Upper lobe of left lung (tissue), 6 donors: ENCODE measurements at regions not wholly inside any gene's neighbourhood (a gene's known extent, or its start where the extent isn't known, plus 50 kb on each side); places are given as distances from the start of the nearest gene placed in this dataset.
A peak's percentile ranks its signal among the peaks of the same experiment; 100 is the strongest.

ENCODE experiments used
- ATAC-seq, 2 donors: fragments of 200-7000 bp; cut with Tn5 transposase; one replicate each; pipeline ENCODE4 v1.9.1; 2022; ENCODE audit warnings: mild to moderate bottlenecking in 2 of 2, moderate library complexity in 2 of 2; ENCODE audit not compliant: low FRiP score in 2 of 2
- DNase-seq, 2 donors: peaks; one replicate each; pipeline ENCODE4 v3.0.0-alpha.2; 2019 to 2020
- H3K27ac ChIP-seq, 4 donors: fragments of 200-600 bp; sonication (generic); one replicate each; pipeline ENCODE4 v1.5.1; 2016 to 2019
- H3K27me3 ChIP-seq, 4 donors: fragments of 200-600 bp; sonication (generic); one replicate each; pipeline ENCODE4 v1.5.1; 2017 to 2019
- H3K36me3 ChIP-seq, 4 donors: fragments of 200-600 bp; sonication (generic); one replicate each; pipeline ENCODE4 v1.5.1; 2016 to 2019
- H3K4me1 ChIP-seq, 4 donors: fragments of 200-600 bp; sonication (generic); one replicate each; pipeline ENCODE4 v1.5.1; 2018 to 2019
- H3K4me3 ChIP-seq, 4 donors: fragments of 200-600 bp; sonication (generic); one replicate each; pipeline ENCODE4 v1.5.1; 2017 to 2019; ENCODE audit warnings: mild to moderate bottlenecking in 2 of 4, moderate library complexity in 1 of 4
- H3K9me3 ChIP-seq, 4 donors: fragments of 200-600 bp; sonication (generic); one replicate each; pipeline ENCODE4 v1.5.1; 2018 to 2019
- EP300 ChIP-seq, 4 donors: sonication (generic); formaldehyde crosslinking; IDR thresholded peaks; one replicate each; pipeline ENCODE4 v1.5.1; 2017; ENCODE audit warnings: antibody characterized with exemption in 4 of 4, control low read depth in 2 of 4
- POLR2A ChIP-seq, 4 donors: fragments of 450-650 bp; IDR thresholded peaks; one replicate each; pipeline ENCODE4 v1.5.1; 2016 to 2017; ENCODE audit warnings: antibody characterized with exemption in 4 of 4, mild to moderate bottlenecking in 2 of 4
- POLR2AphosphoS5 ChIP-seq, 2 donors: sonication (generic); formaldehyde crosslinking; IDR thresholded peaks; one replicate each; pipeline ENCODE4 v1.5.1; 2017; ENCODE audit warnings: antibody characterized with exemption in 2 of 2
- WGBS, 2 donors: methylation state at CpG; one replicate each; pipeline ENCODE4 v1.1.5; 2017 to 2018; 5-methylcytosine and 5-hydroxymethylcytosine counted together
- TF ChIP-seq, protein P1 (sequence below), 6 experiments: fragments of 450-650 bp in 4 of 6; fragments of 200-600 bp in 2 of 6; sonication (generic) in 2 of 6; IDR thresholded peaks; one replicate each; pipeline ENCODE4 v1.5.1; 2016 to 2019; ENCODE audit warnings: antibody characterized with exemption in 6 of 6
- donor health status: DM: no; HTN: no; CAD: no; lungs with moderate emphysema.
- donor health status: DM: no; HTN: yes; CAD: no; lungs with severe emphysema.

DNA sequence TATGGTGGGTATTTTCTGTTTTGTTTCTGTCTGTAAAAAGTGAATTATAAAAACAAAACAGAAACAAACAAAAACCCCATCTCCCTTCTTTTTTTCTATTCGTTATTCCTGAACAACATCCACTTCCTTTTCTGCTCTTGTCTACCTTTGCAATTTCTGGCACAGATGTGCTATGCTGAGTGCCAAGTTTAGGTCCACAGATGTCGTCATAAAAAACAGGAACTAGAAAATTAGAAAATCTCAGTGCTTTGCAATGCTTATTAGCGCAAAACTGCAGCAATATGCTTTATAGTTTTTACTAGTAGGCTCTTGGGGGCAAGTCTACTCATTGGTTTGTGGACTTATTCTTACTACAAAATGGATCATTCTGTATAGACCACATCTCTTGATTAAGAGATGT is 94.2 kb upstream of the PRKCQ start:
- Histone ChIP-seq H3K9me3 (no peaks in the 10 kb centered on the region), H3K36me3 (no peaks in the 10 kb centered on the region), H3K27ac (no peak overlapping the region), H3K4me3 (no peak overlapping the region), H3K4me1 (no peaks in the 10 kb centered on the region), H3K27me3 (no peaks in the 10 kb centered on the region)
- TF ChIP-seq EP300 (IDR thresholded peaks at IDR 0.05) = no peak
- TF ChIP-seq, protein P1, sequence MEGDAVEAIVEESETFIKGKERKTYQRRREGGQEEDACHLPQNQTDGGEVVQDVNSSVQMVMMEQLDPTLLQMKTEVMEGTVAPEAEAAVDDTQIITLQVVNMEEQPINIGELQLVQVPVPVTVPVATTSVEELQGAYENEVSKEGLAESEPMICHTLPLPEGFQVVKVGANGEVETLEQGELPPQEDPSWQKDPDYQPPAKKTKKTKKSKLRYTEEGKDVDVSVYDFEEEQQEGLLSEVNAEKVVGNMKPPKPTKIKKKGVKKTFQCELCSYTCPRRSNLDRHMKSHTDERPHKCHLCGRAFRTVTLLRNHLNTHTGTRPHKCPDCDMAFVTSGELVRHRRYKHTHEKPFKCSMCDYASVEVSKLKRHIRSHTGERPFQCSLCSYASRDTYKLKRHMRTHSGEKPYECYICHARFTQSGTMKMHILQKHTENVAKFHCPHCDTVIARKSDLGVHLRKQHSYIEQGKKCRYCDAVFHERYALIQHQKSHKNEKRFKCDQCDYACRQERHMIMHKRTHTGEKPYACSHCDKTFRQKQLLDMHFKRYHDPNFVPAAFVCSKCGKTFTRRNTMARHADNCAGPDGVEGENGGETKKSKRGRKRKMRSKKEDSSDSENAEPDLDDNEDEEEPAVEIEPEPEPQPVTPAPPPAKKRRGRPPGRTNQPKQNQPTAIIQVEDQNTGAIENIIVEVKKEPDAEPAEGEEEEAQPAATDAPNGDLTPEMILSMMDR (IDR thresholded peaks at IDR 0.05) = no peak
- no peak for TF ChIP-seq POLR2AphosphoS5 (IDR thresholded peaks at IDR 0.05)
- TF ChIP-seq POLR2A (IDR thresholded peaks at IDR 0.05) = no peak
- 16 to 32% methylated on average over 3 of the region's 3 CpGs for WGBS, 2 donors
- ATAC-seq (no peak), DNase-seq (no peak)

DNA sequence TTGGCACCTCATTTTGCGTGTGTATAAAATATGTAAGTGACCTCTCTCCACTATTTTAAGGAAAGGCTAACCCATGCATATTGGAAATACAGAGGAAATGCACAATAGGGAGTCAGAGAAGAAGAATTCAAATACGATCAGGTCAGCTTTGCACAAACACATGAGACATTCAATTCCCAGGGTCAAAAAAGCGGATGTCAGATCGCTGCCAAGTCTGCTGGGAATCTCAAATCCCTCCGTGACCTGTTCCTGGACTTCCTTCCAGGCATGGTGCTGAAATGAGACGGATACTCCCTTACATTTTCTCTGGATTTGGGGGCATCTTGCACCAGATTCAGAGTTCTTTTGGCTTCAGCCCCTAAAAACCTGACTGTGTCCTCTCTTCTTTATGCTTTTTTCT is 91.9 kb upstream of the PRKCQ start:
- Histone ChIP-seq H3K27me3 (no peaks in the 10 kb centered on the region), H3K4me1 (no peaks in the 10 kb centered on the region), H3K27ac (no peak overlapping the region), H3K4me3 (no peak overlapping the region), H3K9me3 (no peaks in the 10 kb centered on the region), H3K36me3 (no peaks in the 10 kb centered on the region)
- no peak for ATAC-seq
- DNase-seq = no peak
- no peak for TF ChIP-seq POLR2A (IDR thresholded peaks at IDR 0.05)
- TF ChIP-seq POLR2AphosphoS5 (IDR thresholded peaks at IDR 0.05) = no peak
- no peak for TF ChIP-seq EP300 (IDR thresholded peaks at IDR 0.05)
- WGBS, 2 donors = 62 to 63% methylated on average over 6 of the region's 6 CpGs

DNA sequence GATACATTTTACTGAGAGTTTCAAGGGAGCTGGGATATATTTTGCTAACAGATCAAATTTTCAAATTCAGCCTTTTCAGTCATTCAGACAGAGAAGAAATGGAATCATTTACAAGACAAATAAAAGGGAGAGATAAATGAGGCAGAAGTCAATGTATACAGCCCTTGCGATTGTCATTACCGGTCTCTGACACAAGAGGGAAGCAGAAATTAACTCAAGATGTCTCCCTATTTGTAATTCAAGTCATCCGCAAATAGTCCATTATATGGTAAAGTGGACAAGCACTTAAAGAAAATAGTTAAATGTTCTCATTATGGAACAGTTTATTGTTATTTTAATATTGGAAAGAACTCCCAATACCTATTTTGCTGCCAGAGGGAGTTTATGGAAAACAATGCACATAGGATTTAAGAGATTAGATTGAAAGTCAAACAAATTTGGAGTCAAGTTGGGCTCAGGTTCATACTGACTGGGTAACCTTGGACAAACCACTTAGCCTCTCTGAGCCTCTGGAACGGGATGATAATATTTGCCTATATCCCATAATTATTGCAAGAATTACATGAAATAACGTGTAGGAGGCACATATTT is 89.3 kb upstream of the PRKCQ start:
- ATAC-seq (no peak), DNase-seq (no peak)
- Histone ChIP-seq H3K27me3 (no peaks in the 10 kb centered on the region), H3K4me1 (no peaks in the 10 kb centered on the region), H3K9me3 (no peaks in the 10 kb centered on the region), H3K4me3 (no peak overlapping the region), H3K27ac (no peak overlapping the region), H3K36me3 (no peaks in the 10 kb centered on the region)
- 34% methylated on average over 5 of the region's 5 CpGs for WGBS, 2 donors
- no peak for TF ChIP-seq EP300 (IDR thresholded peaks at IDR 0.05)
- TF ChIP-seq, protein P1 (IDR thresholded peaks at IDR 0.05) = peak; percentile 19 to 55 (median 45)
- TF ChIP-seq POLR2AphosphoS5 (IDR thresholded peaks at IDR 0.05) = no peak

DNA sequence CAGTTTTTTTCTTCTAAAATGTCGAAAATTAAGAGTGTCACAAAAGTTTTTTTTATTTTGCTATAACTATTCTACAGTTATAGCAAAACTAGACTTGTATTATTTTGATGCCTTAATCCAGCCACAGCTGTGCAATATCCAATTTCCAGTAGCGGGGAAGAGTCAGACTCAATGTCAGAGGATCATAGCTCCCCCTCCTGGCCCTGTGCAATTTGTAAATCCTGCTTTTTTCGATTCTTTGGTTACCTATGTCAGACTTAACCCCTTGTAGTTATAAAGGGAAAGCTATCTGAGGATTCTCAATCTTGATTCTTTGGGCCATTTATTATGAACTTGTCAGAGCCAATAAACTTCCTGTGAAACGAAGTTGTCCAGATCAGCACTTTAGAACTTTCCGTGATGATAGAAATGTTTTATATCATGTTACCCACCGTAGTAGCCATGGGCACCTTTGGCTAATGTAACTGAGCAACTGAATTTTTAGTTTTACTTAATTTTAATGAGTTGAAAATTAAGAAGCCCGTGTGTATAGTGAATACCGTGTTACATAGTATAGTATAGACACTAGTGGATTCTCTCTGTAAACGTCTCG is 87.7 kb upstream of the PRKCQ start:
- TF ChIP-seq, protein P1 (IDR thresholded peaks at IDR 0.05) = peak in 4 of 6 experiments; percentile 17 to 39 (median 29)
- TF ChIP-seq POLR2AphosphoS5 (IDR thresholded peaks at IDR 0.05) (no peak), EP300 (IDR thresholded peaks at IDR 0.05) (no peak), POLR2A (IDR thresholded peaks at IDR 0.05) (no peak)
- ATAC-seq = peak in 1 of 2 donors; percentile 54
- DNase-seq = no peak

DNA sequence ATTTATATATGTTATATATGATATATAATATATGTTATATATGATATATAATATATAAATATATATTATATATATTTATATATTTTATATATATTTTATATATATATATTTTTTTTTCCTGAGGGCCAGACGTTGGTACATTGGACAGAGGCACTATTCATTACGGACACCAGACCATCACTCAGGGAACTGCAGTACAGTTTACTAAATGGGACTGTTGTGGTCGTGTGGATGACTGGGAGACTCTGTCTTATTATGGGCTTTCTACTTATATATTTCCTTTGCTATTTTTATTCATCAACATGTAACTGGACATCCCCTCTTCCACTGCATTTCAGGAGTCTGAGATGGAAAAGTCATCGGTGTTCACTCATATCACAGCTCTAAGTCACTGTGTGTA is 87.1 kb upstream of the PRKCQ start:
- Histone ChIP-seq H3K9me3 (no peaks in the 10 kb centered on the region), H3K36me3 (no peaks in the 10 kb centered on the region), H3K27me3 (no peaks in the 10 kb centered on the region), H3K4me3 (no peak overlapping the region), H3K27ac (no peak overlapping the region), H3K4me1 (no peaks in the 10 kb centered on the region)
- ATAC-seq (no peak), DNase-seq (no peak)
- WGBS, 2 donors = 47 to 59% methylated on average over 4 of the region's 4 CpGs
- TF ChIP-seq EP300 (IDR thresholded peaks at IDR 0.05) = no peak
- no peak for TF ChIP-seq POLR2A (IDR thresholded peaks at IDR 0.05)
- no peak for TF ChIP-seq POLR2AphosphoS5 (IDR thresholded peaks at IDR 0.05)
- TF ChIP-seq, protein P1 (IDR thresholded peaks at IDR 0.05) = no peak

More for the DNA sequence above, 87.7 kb upstream of the PRKCQ start:
- no peak overlapping the region for H3K4me3 ChIP-seq
- no peak overlapping the region for H3K27ac ChIP-seq
- H3K9me3 ChIP-seq = no peaks in the 10 kb centered on the region
- no peaks in the 10 kb centered on the region for H3K4me1 ChIP-seq
- no peaks in the 10 kb centered on the region for H3K27me3 ChIP-seq
- no peaks in the 10 kb centered on the region for H3K36me3 ChIP-seq
- WGBS, 2 donors = 38 to 45% methylated on average over 10 of the region's 10 CpGs
